ENCODE measurements at regions not wholly inside any gene's neighbourhood (a gene's known extent, or its start where the extent isn't known, plus 50 kb on each side); places are given as distances from the start of the nearest gene placed in this dataset.

DNA sequence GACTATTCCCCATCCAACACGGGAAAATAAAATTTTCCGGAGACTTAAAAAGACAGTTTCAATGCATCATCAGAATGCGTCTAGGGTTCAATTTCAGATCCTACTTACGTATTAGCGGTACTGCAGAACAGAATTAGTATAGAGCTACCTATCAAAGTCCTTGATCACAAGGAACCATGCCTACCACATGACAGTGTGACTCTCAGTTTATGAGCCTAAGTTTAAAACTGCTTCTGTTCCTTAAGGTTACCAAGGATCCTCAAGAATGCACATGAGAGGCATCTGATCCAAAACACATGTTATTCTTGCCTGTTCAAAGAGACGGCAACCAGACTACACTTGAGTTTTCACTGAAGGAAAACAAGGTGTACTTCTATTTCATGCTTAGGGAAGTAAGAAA lies 369.7 kb downstream of the EPHA4 start:
- no peak overlapping the region for H3K27ac ChIP-seq (ENCODE audit: low read depth in 1 of 2, low read length in 1 of 2)
- H3K27me3 ChIP-seq (ENCODE audit: control insufficient read depth in 3 of 3, insufficient read depth in 3 of 3, low read length in 2 of 3) = no peaks in the 10 kb centered on the region
- H3K9me3 ChIP-seq (ENCODE audit: control insufficient read depth in 4 of 4, insufficient read depth in 3 of 4, low read length in 3 of 4) = no peaks in the 10 kb centered on the region
- WGBS, 2 donors = 93 to 96% methylated on average over 6 of the region's 6 CpGs
- TF ChIP-seq, protein P1, sequence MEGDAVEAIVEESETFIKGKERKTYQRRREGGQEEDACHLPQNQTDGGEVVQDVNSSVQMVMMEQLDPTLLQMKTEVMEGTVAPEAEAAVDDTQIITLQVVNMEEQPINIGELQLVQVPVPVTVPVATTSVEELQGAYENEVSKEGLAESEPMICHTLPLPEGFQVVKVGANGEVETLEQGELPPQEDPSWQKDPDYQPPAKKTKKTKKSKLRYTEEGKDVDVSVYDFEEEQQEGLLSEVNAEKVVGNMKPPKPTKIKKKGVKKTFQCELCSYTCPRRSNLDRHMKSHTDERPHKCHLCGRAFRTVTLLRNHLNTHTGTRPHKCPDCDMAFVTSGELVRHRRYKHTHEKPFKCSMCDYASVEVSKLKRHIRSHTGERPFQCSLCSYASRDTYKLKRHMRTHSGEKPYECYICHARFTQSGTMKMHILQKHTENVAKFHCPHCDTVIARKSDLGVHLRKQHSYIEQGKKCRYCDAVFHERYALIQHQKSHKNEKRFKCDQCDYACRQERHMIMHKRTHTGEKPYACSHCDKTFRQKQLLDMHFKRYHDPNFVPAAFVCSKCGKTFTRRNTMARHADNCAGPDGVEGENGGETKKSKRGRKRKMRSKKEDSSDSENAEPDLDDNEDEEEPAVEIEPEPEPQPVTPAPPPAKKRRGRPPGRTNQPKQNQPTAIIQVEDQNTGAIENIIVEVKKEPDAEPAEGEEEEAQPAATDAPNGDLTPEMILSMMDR (IDR thresholded peaks at IDR 0.05; ENCODE audit: control extremely low read depth, extremely low read depth) = no peak
- H3K4me3 ChIP-seq = no peak overlapping the region
- peaks cover 0 to 9% (median 0%) of the 10 kb centered on the region in 5 donors for H3K4me1 ChIP-seq (ENCODE audit: control insufficient read depth in 5 of 5, insufficient read depth in 5 of 5, low read length in 5 of 5)
- no peaks in the 10 kb centered on the region for H3K36me3 ChIP-seq (ENCODE audit: control insufficient read depth in 4 of 4, insufficient read depth in 4 of 4, low read length in 4 of 4)
- no peak overlapping the region for H3K9ac ChIP-seq (ENCODE audit: insufficient read depth in 1 of 2, low read length in 2 of 2)
- DNase-seq = no peak
- no peak for ATAC-seq (ENCODE audit: insufficient read depth, low FRiP score)

DNA sequence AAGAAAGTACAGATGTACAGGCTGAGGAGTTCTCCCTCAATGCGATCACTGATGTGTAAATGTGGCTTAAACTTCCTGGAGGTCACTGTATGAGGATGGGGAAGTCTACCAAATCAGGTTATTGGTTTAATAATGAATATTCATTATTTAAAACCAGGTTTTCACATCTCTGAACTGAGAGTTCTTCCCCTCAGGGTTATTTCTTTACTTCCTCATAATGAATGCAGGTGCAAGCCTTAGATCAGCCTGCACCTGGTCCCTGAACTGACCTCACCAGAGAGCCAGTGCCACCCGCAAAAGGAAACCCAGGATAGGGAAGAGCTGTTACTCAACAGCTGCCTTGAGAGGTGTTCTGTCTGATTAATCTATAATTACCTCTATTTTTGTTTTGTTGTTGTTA lies 369.0 kb downstream of the EPHA4 start:
- Histone ChIP-seq H3K9ac (ENCODE audit: insufficient read depth in 1 of 2, low read length in 2 of 2) (no peak overlapping the region), H3K27ac (ENCODE audit: low read depth in 1 of 2, low read length in 1 of 2) (no peak overlapping the region), H3K4me1 (ENCODE audit: control insufficient read depth in 5 of 5, insufficient read depth in 5 of 5, low read length in 5 of 5) (peaks cover 0 to 9% (median 0%) of the 10 kb centered on the region in 5 donors), H3K27me3 (ENCODE audit: control insufficient read depth in 3 of 3, insufficient read depth in 3 of 3, low read length in 2 of 3) (no peaks in the 10 kb centered on the region), H3K9me3 (ENCODE audit: control insufficient read depth in 4 of 4, insufficient read depth in 3 of 4, low read length in 3 of 4) (no peaks in the 10 kb centered on the region), H3K36me3 (ENCODE audit: control insufficient read depth in 4 of 4, insufficient read depth in 4 of 4, low read length in 4 of 4) (no peaks in the 10 kb centered on the region), H3K4me3 (no peak overlapping the region)
- ATAC-seq (ENCODE audit: insufficient read depth, low FRiP score) (no peak), DNase-seq (no peak)
- WGBS, 2 donors = 60 to 80% methylated on average over 2 of the region's 2 CpGs
- TF ChIP-seq, protein P1 (IDR thresholded peaks at IDR 0.05; ENCODE audit: control extremely low read depth, extremely low read depth) = no peak

DNA sequence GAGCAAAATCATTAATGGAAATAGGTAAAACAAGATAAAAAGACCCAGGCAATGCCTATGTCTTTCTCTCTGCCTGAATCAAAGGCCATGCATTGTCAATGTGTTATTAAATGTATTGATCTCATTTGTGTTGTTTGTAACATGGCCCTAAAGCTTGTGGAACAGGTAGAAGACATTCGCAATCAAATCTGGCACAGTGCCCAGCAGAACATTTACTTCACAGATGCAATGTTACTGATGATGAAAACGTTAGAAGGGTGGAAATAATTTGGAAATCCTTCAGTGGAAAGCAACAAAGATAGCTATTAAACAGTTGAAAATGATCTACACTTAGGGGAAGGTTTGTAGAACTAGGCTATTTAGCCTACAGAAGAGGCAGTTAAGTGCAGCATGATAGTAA lies 368.2 kb downstream of the EPHA4 start:
- whole genome bisulfite sequencing, 2 donors = 51 to 55% methylated on average over 2 of the region's 2 CpGs
- Histone ChIP-seq H3K9me3 (ENCODE audit: control insufficient read depth in 4 of 4, insufficient read depth in 3 of 4, low read length in 3 of 4) (no peaks in the 10 kb centered on the region), H3K9ac (ENCODE audit: insufficient read depth in 1 of 2, low read length in 2 of 2) (no peak overlapping the region), H3K36me3 (ENCODE audit: control insufficient read depth in 4 of 4, insufficient read depth in 4 of 4, low read length in 4 of 4) (no peaks in the 10 kb centered on the region), H3K27me3 (ENCODE audit: control insufficient read depth in 3 of 3, insufficient read depth in 3 of 3, low read length in 2 of 3) (no peaks in the 10 kb centered on the region), H3K4me3 (no peak overlapping the region), H3K4me1 (ENCODE audit: control insufficient read depth in 5 of 5, insufficient read depth in 5 of 5, low read length in 5 of 5) (peaks cover 0 to 9% (median 0%) of the 10 kb centered on the region in 5 donors), H3K27ac (ENCODE audit: low read depth in 1 of 2, low read length in 1 of 2) (no peak overlapping the region)
- peak in 1 of 3 donors; percentile 17 for DNase-seq
- TF ChIP-seq, protein P1 (IDR thresholded peaks at IDR 0.05; ENCODE audit: control extremely low read depth, extremely low read depth) = no peak
- ATAC-seq (ENCODE audit: insufficient read depth, low FRiP score) = no peak

DNA sequence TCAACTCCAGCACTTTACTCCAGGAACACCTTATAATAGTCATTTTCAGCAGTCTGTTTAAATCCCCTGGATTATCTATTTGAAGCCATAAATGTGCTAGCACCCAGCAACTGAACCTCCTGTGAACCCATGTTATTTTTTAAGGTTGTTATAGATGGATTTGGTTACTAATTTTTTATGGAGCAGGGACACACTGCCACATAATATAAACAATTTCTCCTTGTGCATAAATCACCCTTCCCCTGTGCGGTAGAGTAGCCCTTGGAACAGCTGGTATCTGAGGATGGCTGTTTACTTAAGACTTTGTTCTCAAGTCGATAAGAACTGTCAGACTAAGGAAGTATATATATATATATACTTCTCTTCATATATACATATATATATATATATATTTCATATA lies 367.4 kb downstream of the EPHA4 start:
- no peak for ATAC-seq (ENCODE audit: insufficient read depth, low FRiP score)
- TF ChIP-seq, protein P1 (IDR thresholded peaks at IDR 0.05; ENCODE audit: control extremely low read depth, extremely low read depth) = no peak
- Histone ChIP-seq H3K4me3 (no peak overlapping the region), H3K36me3 (ENCODE audit: control insufficient read depth in 4 of 4, insufficient read depth in 4 of 4, low read length in 4 of 4) (no peaks in the 10 kb centered on the region), H3K9me3 (ENCODE audit: control insufficient read depth in 4 of 4, insufficient read depth in 3 of 4, low read length in 3 of 4) (no peaks in the 10 kb centered on the region), H3K4me1 (ENCODE audit: control insufficient read depth in 5 of 5, insufficient read depth in 5 of 5, low read length in 5 of 5) (peaks cover 0 to 9% (median 0%) of the 10 kb centered on the region in 5 donors), H3K9ac (ENCODE audit: insufficient read depth in 1 of 2, low read length in 2 of 2) (no peak overlapping the region), H3K27ac (ENCODE audit: low read depth in 1 of 2, low read length in 1 of 2) (no peak overlapping the region), H3K27me3 (ENCODE audit: control insufficient read depth in 3 of 3, insufficient read depth in 3 of 3, low read length in 2 of 3) (no peaks in the 10 kb centered on the region)
- WGBS, 2 donors = 27 to 36% methylated on average over 2 of the region's 2 CpGs
- peak in 2 of 3 donors; percentile 12 to 37 for DNase-seq

All from lung (tissue), 11 donors.